Occipital lobe (tissue), 1 donor: ENCODE measurements at regions not wholly inside any gene's neighbourhood (a gene's known extent, or its start where the extent isn't known, plus 50 kb on each side); places are given as distances from the start of the nearest gene placed in this dataset. TPM values are rescaled to one million over a fixed set of nuclear protein-coding genes. Genes with fewer than 3 reads are reported as not detected.

Source experiments
- small RNA-seq: library from RNA; depleted of rRNA; stranded (forward); fragments of <200 nt; gene quantifications from one replicate; pipeline ENCODE3, GENCODE V24; 2014

Small RNA genes in the stretch of these regions (small RNA-seq; reads per million reads assigned to genes)
- not detected for gene PPIAP44
